WERI-Rb-1 (cell line): ENCODE measurements at regions not wholly inside any gene's neighbourhood (a gene's known extent, or its start where the extent isn't known, plus 50 kb on each side); places are given as distances from the start of the nearest gene placed in this dataset.
"Not testable (repeated sequence)": the region's sequence is repeated elsewhere in the genome, so short reads cannot be mapped to it uniquely, and the experiment has no call there.

Experiments used
- DNase-seq: peaks from one replicate; pipeline ENCODE4 v3.0.0-alpha.2; 2020
- H3K27ac ChIP-seq: fragments of 250-450 bp; sonication (Bioruptor Pico); 2 replicates; pipeline ENCODE4 v1.5.1; 2020; ENCODE audit warnings: mild to moderate bottlenecking, moderate library complexity
- H3K27me3 ChIP-seq: fragments of 250-450 bp; sonication (Bioruptor Pico); 2 replicates; pipeline ENCODE4 v1.5.1; 2021; ENCODE audit warnings: mild to moderate bottlenecking, low read depth, moderate library complexity; ENCODE audit not compliant: insufficient read depth, severe bottlenecking
- H3K36me3 ChIP-seq: fragments of 250-450 bp; sonication (Bioruptor Pico); 2 replicates; pipeline ENCODE4 v1.5.1; 2020; ENCODE audit warnings: mild to moderate bottlenecking, moderate library complexity
- H3K4me3 ChIP-seq: 2 replicates; pipeline ENCODE4 v1.5.1; 2011; ENCODE audit warnings: low read depth, mild to moderate bottlenecking, control low read depth, low read length
- H3K9me3 ChIP-seq: fragments of 250-450 bp; sonication (Bioruptor Pico); 2 replicates; pipeline ENCODE4 v1.5.1; 2021; ENCODE audit warnings: mild to moderate bottlenecking, moderate library complexity; ENCODE audit not compliant: severe bottlenecking
- CTCF ChIP-seq: IDR thresholded peaks from 2 replicates; pipeline ENCODE4 v1.5.1; 2011; ENCODE audit warnings: low read depth, mild to moderate bottlenecking, control low read depth, inconsistent platforms, low read length

GRCh38 chr6:12485226-12485764 lies 195.1 kb downstream of the EDN1 start:
- no peak for TF ChIP-seq CTCF
- no peak for DNase-seq
- Histone ChIP-seq H3K27ac (no peak overlapping the region), H3K9me3 (no peaks in the 10 kb centered on the region), H3K36me3 (no peaks in the 10 kb centered on the region), H3K27me3 (no peaks in the 10 kb centered on the region), H3K4me3 (no peak overlapping the region)

GRCh38 chr6:12485837-12486236 lies 195.7 kb downstream of the EDN1 start:
- DNase-seq = no peak
- Histone ChIP-seq H3K27ac (no peak overlapping the region), H3K36me3 (no peaks in the 10 kb centered on the region), H3K4me3 (no peak overlapping the region), H3K9me3 (no peaks in the 10 kb centered on the region), H3K27me3 (no peaks in the 10 kb centered on the region)
- TF ChIP-seq CTCF = no peak

- H3K27ac ChIP-seq = no peak overlapping the region
These were observed 200.3 kb downstream of the EDN1 start for GRCh38 chr6:12490351-12490903.

GRCh38 chr6:12490904-12491571 lies 200.9 kb downstream of the EDN1 start:
- Histone ChIP-seq H3K9me3 (no peaks in the 10 kb centered on the region), H3K36me3 (no peaks in the 10 kb centered on the region), H3K27ac (no peak overlapping the region), H3K27me3 (no peaks in the 10 kb centered on the region), H3K4me3 (no peak overlapping the region)
- TF ChIP-seq CTCF = no peak
- DNase-seq = no peak

More at GRCh38 chr6:12490351-12490903, 200.3 kb downstream of the EDN1 start:
- Histone ChIP-seq H3K9me3 (no peaks in the 10 kb centered on the region), H3K4me3 (no peak overlapping the region), H3K27me3 (no peaks in the 10 kb centered on the region), H3K36me3 (no peaks in the 10 kb centered on the region)
- TF ChIP-seq CTCF = no peak
- DNase-seq = no peak

- H3K9me3 ChIP-seq, H3K27me3 ChIP-seq, DNase-seq, H3K27ac ChIP-seq, H3K36me3 ChIP-seq, H3K4me3 ChIP-seq: not testable (repeated sequence)
These were observed 202.8 kb downstream of the EDN1 start for GRCh38 chr6:12492929-12493328.

- Histone ChIP-seq H3K36me3 (no peaks in the 10 kb centered on the region), H3K4me3 (no peak overlapping the region), H3K27ac (no peak overlapping the region), H3K9me3 (no peaks in the 10 kb centered on the region), H3K27me3 (no peaks in the 10 kb centered on the region)
- no peak for DNase-seq
- TF ChIP-seq CTCF = no peak
These were observed 203.3 kb downstream of the EDN1 start for GRCh38 chr6:12493446-12493845.
